GM12874 (cell line): ENCODE measurements at regions not wholly inside any gene's neighbourhood (a gene's known extent, or its start where the extent isn't known, plus 50 kb on each side); places are given as distances from the start of the nearest gene placed in this dataset.

ENCODE experiments used
- CTCF ChIP-seq: IDR thresholded peaks from 2 replicates; pipeline ENCODE4 v1.5.1; 2011; ENCODE audit warnings: low read depth, mild to moderate bottlenecking, control low read depth, low read length, moderate library complexity; ENCODE audit not compliant: insufficient read depth

- no peak for TF ChIP-seq CTCF
These were observed 91.2 kb downstream of the SOX9 start for GRCh38 chr17:72212041-72212440.

GRCh38 chr17:72215490-72215889 lies 94.7 kb downstream of the SOX9 start:
- no peak for TF ChIP-seq CTCF

GRCh38 chr17:72215928-72216327 lies 95.1 kb downstream of the SOX9 start:
- no peak for TF ChIP-seq CTCF

- TF ChIP-seq CTCF = no peak
These were observed 98.5 kb downstream of the SOX9 start for GRCh38 chr17:72219137-72219823.

GRCh38 chr17:72219824-72220493 lies 99.1 kb downstream of the SOX9 start:
- TF ChIP-seq CTCF = no peak

- no peak for TF ChIP-seq CTCF
These were observed 102.0 kb downstream of the SOX9 start for GRCh38 chr17:72222661-72223380.

GRCh38 chr17:72223866-72224291 lies 103.1 kb downstream of the SOX9 start:
- no peak for TF ChIP-seq CTCF
